IMR-90 (cell line): ENCODE measurements at regions not wholly inside any gene's neighbourhood (a gene's known extent, or its start where the extent isn't known, plus 50 kb on each side); places are given as distances from the start of the nearest gene placed in this dataset.

Source experiments
- ATAC-seq: fragments of 200-7000 bp; cut with Tn5 transposase; 2 replicates; pipeline ENCODE4 v1.9.1; 2020; ENCODE audit warnings: low read depth, mild to moderate bottlenecking, moderate library complexity
- BruUV-seq: library from RNA; stranded (reverse); fragments of 400-500 nt; replicated peaks from 2 replicates; lab custom pipeline; 2021; lab: Mats Ljungman, UMichigan
- CTCF ChIA-PET: fragments of 300-600 bp; formaldehyde crosslinking; extraction: SDS; loops from one replicate; lab custom pipeline; 2021; ENCODE audit warnings: antibody characterized with exemption; lab: Yijun Ruan, JAX
- POLR2A ChIA-PET: fragments of 300-600 bp; sonication (Branson Sonifier 250); formaldehyde crosslinking; loops from one replicate; lab custom pipeline; 2022; ENCODE audit warnings: antibody characterized with exemption; ENCODE audit not compliant: unreplicated experiment; lab: Charles Lee
- DNase-seq: peaks from one replicate; pipeline ENCODE4 v3.0.0; 2013
- H2AFZ ChIP-seq: replicated peaks from 2 replicates; pipeline ENCODE3; 2013; ENCODE audit warnings: low read length, mild to moderate bottlenecking; ENCODE audit not compliant: poor library complexity
- H2AK5ac ChIP-seq: 2 replicates; pipeline ENCODE4 v1.6.1; 2013; ENCODE audit warnings: low read depth, low read length, inconsistent platforms
- H2AK9ac ChIP-seq: replicated peaks from 2 replicates; pipeline ENCODE3; 2013; ENCODE audit warnings: mild to moderate bottlenecking, low read depth, low read length, moderate library complexity; ENCODE audit not compliant: poor library complexity
- H2BK120ac ChIP-seq: 2 replicates; pipeline ENCODE4 v1.6.1; 2013; ENCODE audit warnings: low read depth, low read length, inconsistent platforms
- H2BK15ac ChIP-seq: 3 replicates; pipeline ENCODE4 v1.6.1; 2013; ENCODE audit warnings: low read depth, low read length, inconsistent platforms
- H2BK20ac ChIP-seq: 2 replicates; pipeline ENCODE4 v1.6.1; 2013; ENCODE audit warnings: low read depth, mild to moderate bottlenecking, inconsistent platforms, low read length, moderate library complexity
- H2BK5ac ChIP-seq: 2 replicates; pipeline ENCODE4 v1.6.1; 2013; ENCODE audit warnings: mild to moderate bottlenecking, low read depth, low read length, inconsistent platforms; ENCODE audit not compliant: poor library complexity, severe bottlenecking
- H3K14ac ChIP-seq: replicated peaks from 2 replicates; pipeline ENCODE4 v1.6.1; 2013; ENCODE audit warnings: low read depth, low read length, inconsistent platforms
- H3K18ac ChIP-seq: 2 replicates; pipeline ENCODE4 v1.6.1; 2013; ENCODE audit warnings: low read depth, low read length, control low read depth
- H3K23ac ChIP-seq: 2 replicates; pipeline ENCODE4 v1.6.1; 2013; ENCODE audit warnings: low read depth, low read length, inconsistent platforms
- H3K27ac ChIP-seq: 2 replicates; pipeline ENCODE4 v1.5.1; 2013; ENCODE audit warnings: mild to moderate bottlenecking, control low read depth, low read length; ENCODE audit not compliant: insufficient read depth
- H3K27me3 ChIP-seq: 2 replicates; pipeline ENCODE4 v1.6.1; 2013; ENCODE audit warnings: low read length; ENCODE audit not compliant: control insufficient read depth, insufficient read depth
- H3K36me3 ChIP-seq: 2 replicates; pipeline ENCODE4 v1.6.1; 2013; ENCODE audit warnings: low read length, mixed read lengths; ENCODE audit not compliant: control insufficient read depth, insufficient read depth
- H3K4ac ChIP-seq: 2 replicates; pipeline ENCODE4 v1.6.1; 2013; ENCODE audit warnings: low read depth, low read length, inconsistent platforms
- H3K4me1 ChIP-seq: 2 replicates; pipeline ENCODE4 v1.6.1; 2013; ENCODE audit warnings: low read length, mixed read lengths; ENCODE audit not compliant: control insufficient read depth, insufficient read depth
- H3K4me2 ChIP-seq: 2 replicates; pipeline ENCODE4 v1.6.1; 2013; ENCODE audit warnings: low read depth, mild to moderate bottlenecking, control low read depth, low read length, moderate library complexity
- H3K4me3 ChIP-seq: 2 replicates; pipeline ENCODE4 v1.5.1; 2013; ENCODE audit warnings: low read depth, mild to moderate bottlenecking, control low read depth, low read length, moderate library complexity; ENCODE audit not compliant: insufficient read depth
- H3K56ac ChIP-seq: 2 replicates; pipeline ENCODE4 v1.6.1; 2013; ENCODE audit warnings: low read length, inconsistent platforms; ENCODE audit not compliant: insufficient read depth; ENCODE audit errors: extremely low read depth
- H3K79me1 ChIP-seq, 2 experiments: 2 replicates each; pipeline ENCODE4 v1.6.1; 2013; ENCODE audit warnings: low read length in 2 of 2, inconsistent platforms in 1 of 2, low read depth in 1 of 2
- H3K9ac ChIP-seq: 2 replicates; pipeline ENCODE4 v1.6.1; 2013; ENCODE audit warnings: low read depth, low read length, control low read depth
- H3K9me1 ChIP-seq: 2 replicates; pipeline ENCODE4 v1.6.1; 2013; ENCODE audit warnings: low read length, inconsistent platforms; ENCODE audit not compliant: insufficient read depth
- H3K9me3 ChIP-seq: 2 replicates; pipeline ENCODE4 v1.6.1; 2013; ENCODE audit warnings: low read length; ENCODE audit not compliant: control insufficient read depth, insufficient read depth
- H4K20me1 ChIP-seq: 2 replicates; pipeline ENCODE4 v1.6.1; 2013; ENCODE audit warnings: low read length, inconsistent platforms; ENCODE audit not compliant: insufficient read depth
- H4K5ac ChIP-seq: 2 replicates; pipeline ENCODE4 v1.6.1; 2013; ENCODE audit warnings: mild to moderate bottlenecking, low read depth, low read length, control low read depth
- H4K8ac ChIP-seq, 2 experiments: 2 replicates each; pipeline ENCODE4 v1.6.1; 2013; ENCODE audit warnings: low read depth in 2 of 2, low read length in 2 of 2, control low read depth in 1 of 2, inconsistent platforms in 1 of 2
- H4K91ac ChIP-seq: 2 replicates; pipeline ENCODE4 v1.6.1; 2013; ENCODE audit warnings: low read depth, low read length, inconsistent platforms; ENCODE audit not compliant: insufficient read depth
- CHD1 ChIP-seq: IDR thresholded peaks from 2 replicates; pipeline ENCODE4 v1.6.1; 2012; ENCODE audit warnings: low read depth, low read length, improper control_type of control experiment
- FOS ChIP-seq: fragments of 150-350 bp; IDR thresholded peaks from 2 replicates; pipeline ENCODE4 v1.6.1; 2016; ENCODE audit warnings: low read depth, low read length
- RCOR1 ChIP-seq: IDR thresholded peaks from 2 replicates; pipeline ENCODE4 v1.6.1; 2012; ENCODE audit warnings: mild to moderate bottlenecking, low read length, improper control_type of control experiment; ENCODE audit not compliant: insufficient replicate concordance
- RFX5 ChIP-seq: IDR thresholded peaks from 2 replicates; pipeline ENCODE4 v1.8.0; 2012; ENCODE audit warnings: low read depth, mild to moderate bottlenecking, low read length, moderate library complexity
- SMC3 ChIP-seq: fragments of 150-350 bp; IDR thresholded peaks from 2 replicates; pipeline ENCODE4 v1.6.1; 2016; ENCODE audit warnings: low read depth, mild to moderate bottlenecking, antibody characterized with exemption, low read length, moderate library complexity
- dilution Hi-C: fragments of 300-500 bp; cut with HindIII; formaldehyde crosslinking; loops from one replicate; pipeline ENCODE4 v1.14.3; 2018; ENCODE audit warnings: low sequenced_read_pairs; ENCODE audit not compliant: unreplicated experiment
- in situ Hi-C: fragments of 300-500 bp; cut with MboI; formaldehyde crosslinking; loops from 3 replicates; pipeline ENCODE4 v1.14.3; 2019; ENCODE audit warnings: low sequenced_read_pairs, inconsistent platforms, mixed read lengths
- intact Hi-C: fragments of 100-400 bp; cut with micrococcal nuclease; formaldehyde crosslinking; loops from 2 replicates; pipeline ENCODE4 v1.10.0; 2022
- TF ChIP-seq, protein P1 (sequence below): fragments of 150-350 bp; IDR thresholded peaks from 2 replicates; pipeline ENCODE4 v1.6.1; 2016; ENCODE audit warnings: low read depth, mild to moderate bottlenecking, low read length, moderate library complexity, borderline replicate concordance

DNA sequence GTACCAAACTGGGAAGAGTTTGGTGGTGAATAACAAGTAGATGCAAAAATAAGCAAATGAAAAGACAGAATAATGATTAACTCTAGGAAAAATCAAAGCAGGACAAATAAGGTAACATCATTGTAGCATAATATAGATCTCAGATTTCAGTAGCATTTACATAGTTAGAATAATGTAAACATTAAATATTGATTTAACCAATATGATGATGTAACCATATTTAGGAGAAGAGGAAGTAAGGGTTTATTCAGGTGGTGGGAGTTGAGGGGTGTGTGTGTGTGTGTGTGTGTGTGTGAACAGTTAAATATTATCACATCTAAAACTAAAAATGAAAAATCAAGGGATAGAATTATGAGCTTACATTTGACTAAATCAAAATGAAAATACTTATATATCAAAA lies 143.4 kb downstream of the NPR3 start:
- H3K79me1 ChIP-seq: no peaks in the 10 kb centered on the region
- no peaks in the 10 kb centered on the region for H4K20me1 ChIP-seq
- TF ChIP-seq RCOR1: no peak
- no peak for TF ChIP-seq CHD1
- TF ChIP-seq, protein P1, sequence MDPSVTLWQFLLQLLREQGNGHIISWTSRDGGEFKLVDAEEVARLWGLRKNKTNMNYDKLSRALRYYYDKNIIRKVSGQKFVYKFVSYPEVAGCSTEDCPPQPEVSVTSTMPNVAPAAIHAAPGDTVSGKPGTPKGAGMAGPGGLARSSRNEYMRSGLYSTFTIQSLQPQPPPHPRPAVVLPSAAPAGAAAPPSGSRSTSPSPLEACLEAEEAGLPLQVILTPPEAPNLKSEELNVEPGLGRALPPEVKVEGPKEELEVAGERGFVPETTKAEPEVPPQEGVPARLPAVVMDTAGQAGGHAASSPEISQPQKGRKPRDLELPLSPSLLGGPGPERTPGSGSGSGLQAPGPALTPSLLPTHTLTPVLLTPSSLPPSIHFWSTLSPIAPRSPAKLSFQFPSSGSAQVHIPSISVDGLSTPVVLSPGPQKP: no peak
- no peak for TF ChIP-seq RFX5
- no peak for TF ChIP-seq SMC3
- no peak for TF ChIP-seq FOS
- H3K27me3 ChIP-seq: no peaks in the 10 kb centered on the region
- ATAC-seq: no peak
- no peak overlapping the region for H4K91ac ChIP-seq
- H3K4me2 ChIP-seq: no peak overlapping the region
- H2AFZ ChIP-seq: no peak overlapping the region
- no TSS peak for BruUV-seq
- no peak overlapping the region for H4K5ac ChIP-seq
- no peak overlapping the region for H3K18ac ChIP-seq
- H2AK5ac ChIP-seq: no peak overlapping the region
- no peak for DNase-seq
- no peak overlapping the region for H3K56ac ChIP-seq
- no peak overlapping the region for H3K9ac ChIP-seq
- ChIA-PET CTCF (interaction anchor here (0.6 kb wide), 1 partner anchor 145 kb away, joined by 3 read pairs; no protein-coding TSS in a partner anchor), POLR2A (no interaction called here)
- H3K9me1 ChIP-seq: peaks cover 6% of the 10 kb centered on the region
- no peak overlapping the region for H2AK9ac ChIP-seq
- intact Hi-C loops: loop anchor here (5.0 kb wide), 1 partner anchor 87 kb away; no protein-coding TSS in a partner anchor
- no peak overlapping the region for H4K8ac ChIP-seq
- no peak overlapping the region for H3K23ac ChIP-seq
- H3K14ac ChIP-seq: no peak overlapping the region
- peaks cover 6% of the 10 kb centered on the region; the same call in 1 of the 2 replicates for H3K9me3 ChIP-seq
- H3K27ac ChIP-seq: no peak overlapping the region
- H3K4ac ChIP-seq: no peak overlapping the region
- H3K36me3 ChIP-seq: no peaks in the 10 kb centered on the region
- dilution Hi-C loops: no loop called here
- no peak overlapping the region for H2BK20ac ChIP-seq
- no peak overlapping the region for H2BK5ac ChIP-seq
- H2BK120ac ChIP-seq: no peak overlapping the region
- H2BK15ac ChIP-seq: no peak overlapping the region
- H3K4me1 ChIP-seq: peaks cover 4% of the 10 kb centered on the region; the same call in 1 of the 2 replicates
- in situ Hi-C loops: no loop called here
- no peak overlapping the region for H3K4me3 ChIP-seq
